K562 (cell line): ENCODE measurements at regions not wholly inside any gene's neighbourhood (a gene's known extent, or its start where the extent isn't known, plus 50 kb on each side); places are given as distances from the start of the nearest gene placed in this dataset.

Experiments used
- ATAC-seq: fragments of 200-7000 bp; cut with Tn5 transposase; 3 replicates; pipeline ENCODE4 v1.9.1; 2020; ENCODE audit warnings: moderate library complexity
- BruUV-seq: library from RNA; stranded (reverse); fragments of 400-500 nt; replicated peaks from 2 replicates; lab custom pipeline; 2021; lab: Mats Ljungman, UMichigan
- CTCF ChIA-PET: fragments of 300-600 bp; formaldehyde crosslinking; extraction: SDS; loops from one replicate; lab custom pipeline; 2021; ENCODE audit warnings: low intra/inter-chr PET ratio; lab: Yijun Ruan, JAX
- POLR2A ChIA-PET: fragments of 300-600, 350-650 bp; sonication (Branson Sonifier 250); formaldehyde crosslinking; extraction: SDS; loops from one replicate; lab custom pipeline; 2021; ENCODE audit warnings: antibody characterized with exemption, inconsistent platforms; lab: Yijun Ruan, JAX
- DNase-seq, 4 experiments: peaks; one replicate each; pipeline versions ENCODE4 v3.0.0 to v3.0.0-alpha.2; 2011 to 2018; ENCODE audit warnings: low spot score in 3 of 4, mixed read lengths in 3 of 4; ENCODE audit errors: extremely low read depth in 1 of 4
- FAIRE-seq: peaks from 2 replicates; lab custom pipeline; 2011; peaks lifted over from hg19 to GRCh38; lab: Jason Lieb, UNC
- H2AFZ ChIP-seq: 2 replicates; pipeline ENCODE4 v1.6.0; 2011; ENCODE audit warnings: low read depth, low read length, control low read depth, inconsistent platforms
- H3K27ac ChIP-seq: fragments of 200-600 bp; 3 replicates; pipeline ENCODE4 v1.8.0; 2011; ENCODE audit warnings: low read depth, mild to moderate bottlenecking, control low read depth, inconsistent platforms, low read length, moderate library complexity, mixed read lengths; ENCODE audit errors: extremely low read depth
- H3K27me3 ChIP-seq, 2 experiments: fragments of 300-600 bp in 1 of 2; 2 replicates in 1 of 2; 3 replicates in 1 of 2; pipeline versions ENCODE4 v1.6.0 to v1.8.0; 2011; ENCODE audit warnings: inconsistent platforms in 2 of 2, low read length in 2 of 2, mild to moderate bottlenecking in 1 of 2, mixed read lengths in 1 of 2, moderate library complexity in 1 of 2; ENCODE audit not compliant: control insufficient read depth in 2 of 2, insufficient read depth in 2 of 2
- H3K36me3 ChIP-seq: fragments of 300-600 bp; 3 replicates; pipeline ENCODE4 v1.8.0; 2011; ENCODE audit warnings: mild to moderate bottlenecking, low read length, inconsistent platforms; ENCODE audit not compliant: control insufficient read depth, insufficient read depth
- H3K4me1 ChIP-seq, 2 experiments: fragments of 200-600 bp in 1 of 2; replicated peaks in 1 of 2; 2 replicates in 1 of 2; 3 replicates in 1 of 2; pipeline versions ENCODE4 v1.5.1 to v1.8.0; 2011; ENCODE audit warnings: inconsistent platforms in 2 of 2, low read length in 2 of 2, mild to moderate bottlenecking in 1 of 2, mixed read lengths in 1 of 2, moderate library complexity in 1 of 2; ENCODE audit not compliant: control insufficient read depth in 2 of 2, insufficient read depth in 2 of 2
- H3K4me2 ChIP-seq: 2 replicates; pipeline ENCODE4 v1.6.1; 2011; ENCODE audit warnings: low read length, control low read depth, inconsistent platforms, mixed read lengths; ENCODE audit not compliant: insufficient read depth
- H3K4me3 ChIP-seq: fragments of 200-600 bp; sonication (generic), shearing (Covaris generic); 2 replicates; pipeline ENCODE4 v1.5.1; 2016; ENCODE audit warnings: control low read depth, inconsistent platforms
- H3K79me2 ChIP-seq: fragments of 200-600 bp; 3 replicates; pipeline ENCODE4 v1.8.0; 2011; ENCODE audit warnings: low read length, inconsistent platforms; ENCODE audit not compliant: control insufficient read depth, insufficient read depth
- H3K9ac ChIP-seq, 2 experiments: 2 replicates each; pipeline versions ENCODE4 v1.6.0 to v1.6.1; 2011; ENCODE audit warnings: low read depth in 2 of 2, low read length in 2 of 2, control low read depth in 1 of 2, inconsistent platforms in 1 of 2, mild to moderate bottlenecking in 1 of 2, mixed read lengths in 1 of 2; ENCODE audit not compliant: insufficient read depth in 1 of 2
- H3K9me1 ChIP-seq: one replicate; pipeline ENCODE4 v1.6.0; 2011; ENCODE audit warnings: inconsistent platforms, mild to moderate bottlenecking, low read length, moderate library complexity; ENCODE audit not compliant: control insufficient read depth, insufficient read depth
- H3K9me3 ChIP-seq: replicated peaks from 2 replicates; pipeline ENCODE4 v1.5.1; 2011; ENCODE audit warnings: low read depth, low read length, inconsistent platforms; ENCODE audit not compliant: control insufficient read depth, insufficient read depth
- H4K20me1 ChIP-seq: replicated peaks from 2 replicates; pipeline ENCODE4 v1.6.1; 2011; ENCODE audit warnings: low read length, inconsistent platforms, mixed read lengths; ENCODE audit not compliant: control insufficient read depth, insufficient read depth
- BRD4 ChIP-seq: fragments of 200-600 bp; sonication (generic); IDR thresholded peaks from 2 replicates; pipeline ENCODE4 v1.6.1; 2017; ENCODE audit warnings: inconsistent platforms
- MTA3 ChIP-seq: fragments of 450-650 bp; formaldehyde crosslinking; IDR thresholded peaks from 2 replicates; pipeline ENCODE4 v1.6.1; 2017; ENCODE audit warnings: mild to moderate bottlenecking, borderline replicate concordance
- ZFPM2 ChIP-seq: fragments of 250-450 bp; sonication (Bioruptor Pico); IDR thresholded peaks from 2 replicates; pipeline ENCODE4 v1.5.1; 2022; ENCODE audit warnings: mild to moderate bottlenecking
- ZNF217 ChIP-seq: sonication (generic); formaldehyde crosslinking; IDR thresholded peaks from 2 replicates; pipeline ENCODE4 v1.8.0; 2022; ENCODE audit warnings: mild to moderate bottlenecking, missing genetic modification reagents
- ZNF282 ChIP-seq: sonication (generic); formaldehyde crosslinking; IDR thresholded peaks from 2 replicates; pipeline ENCODE4 v1.8.1; 2023; ENCODE audit warnings: missing genetic modification reagents
- ZNF507 ChIP-seq: conservative IDR thresholded peaks from 2 replicates; pipeline ENCODE4 v1.6.1; 2017; ENCODE audit warnings: missing genetic modification characterization, missing compliant biosample characterization
- ZNF699 ChIP-seq: fragments of 250-450 bp; sonication (Bioruptor Pico); IDR thresholded peaks from 2 replicates; pipeline ENCODE4 v1.8.0; 2021; ENCODE audit warnings: mild to moderate bottlenecking, moderate library complexity; ENCODE audit not compliant: insufficient replicate concordance
- WGBS: fragments of 100-300 bp; shearing (Covaris generic); methylation state at CpG from one replicate; pipeline ENCODE4 v1.1.6; 2016; ENCODE audit warnings: low coverage, mixed read lengths; ENCODE audit not compliant: insufficient coverage; ENCODE audit errors: missing lambda C conversion rate; 5-methylcytosine and 5-hydroxymethylcytosine counted together
- in situ Hi-C: fragments of 300-500 bp; cut with MboI; formaldehyde crosslinking; loops from 4 replicates; pipeline ENCODE4 v1.15.0; 2018; ENCODE audit warnings: inconsistent platforms, mixed read lengths
- intact Hi-C: fragments of 100-400 bp; cut with micrococcal nuclease; formaldehyde crosslinking; loops from 2 replicates; pipeline ENCODE4 v1.14.2; 2022
- TF ChIP-seq, protein P1 (sequence below): sonication (generic); formaldehyde crosslinking; IDR thresholded peaks from 2 replicates; pipeline ENCODE4 v1.4.0; 2020; ENCODE audit warnings: mild to moderate bottlenecking, missing genetic modification reagents
- TF ChIP-seq, protein P2 (sequence below): sonication (generic); formaldehyde crosslinking; IDR thresholded peaks from 2 replicates; pipeline ENCODE4 v1.8.0; 2022; ENCODE audit warnings: mild to moderate bottlenecking, low read depth, missing genetic modification reagents

DNA sequence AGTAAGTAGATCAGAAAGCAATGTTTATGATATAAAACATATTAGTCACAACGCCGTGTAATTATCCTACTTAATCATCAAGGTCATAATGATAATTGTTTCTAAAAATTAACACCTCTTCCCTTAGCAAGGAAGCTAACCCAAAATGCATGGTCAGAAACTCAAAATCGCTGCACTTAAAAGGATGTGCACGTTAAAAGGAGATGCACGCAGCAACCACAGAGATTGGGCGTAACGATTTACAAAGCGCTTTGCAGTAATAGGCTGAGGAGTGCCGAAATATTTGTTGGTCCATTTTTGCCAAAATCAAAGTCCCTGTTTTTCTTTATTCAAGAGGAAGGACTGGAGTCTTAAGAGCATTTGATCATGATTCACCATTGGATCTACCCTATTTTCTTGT, 1077.2 kb downstream of the VRK1 start:
- no peaks in the 10 kb centered on the region for H4K20me1 ChIP-seq
- H3K9me1 ChIP-seq, result no peaks in the 10 kb centered on the region
- intact Hi-C loops (no loop called here), in situ Hi-C loops (no loop called here)
- no peak for ATAC-seq
- no peak overlapping the region for H3K27ac ChIP-seq
- H3K27me3 ChIP-seq, result no peaks in the 10 kb centered on the region
- WGBS, result 1% methylated on average over 9 of the region's 9 CpGs
- no peak overlapping the region for H3K9ac ChIP-seq
- POLR2A ChIA-PET, result no interaction called here
- CTCF ChIA-PET, result no interaction called here
- FAIRE-seq, result no peak
- no peaks in the 10 kb centered on the region for H3K36me3 ChIP-seq
- H3K4me1 ChIP-seq, result no peaks in the 10 kb centered on the region
- TF ChIP-seq ZFPM2 (CRISPR knock-in tag) (no peak), BRD4 (no peak), MTA3 (no peak), ZNF699 (CRISPR knock-in tag) (no peak), ZNF507 (tag) (no peak), ZNF282 (no peak), ZNF217 (no peak)
- TF ChIP-seq, protein P1, sequence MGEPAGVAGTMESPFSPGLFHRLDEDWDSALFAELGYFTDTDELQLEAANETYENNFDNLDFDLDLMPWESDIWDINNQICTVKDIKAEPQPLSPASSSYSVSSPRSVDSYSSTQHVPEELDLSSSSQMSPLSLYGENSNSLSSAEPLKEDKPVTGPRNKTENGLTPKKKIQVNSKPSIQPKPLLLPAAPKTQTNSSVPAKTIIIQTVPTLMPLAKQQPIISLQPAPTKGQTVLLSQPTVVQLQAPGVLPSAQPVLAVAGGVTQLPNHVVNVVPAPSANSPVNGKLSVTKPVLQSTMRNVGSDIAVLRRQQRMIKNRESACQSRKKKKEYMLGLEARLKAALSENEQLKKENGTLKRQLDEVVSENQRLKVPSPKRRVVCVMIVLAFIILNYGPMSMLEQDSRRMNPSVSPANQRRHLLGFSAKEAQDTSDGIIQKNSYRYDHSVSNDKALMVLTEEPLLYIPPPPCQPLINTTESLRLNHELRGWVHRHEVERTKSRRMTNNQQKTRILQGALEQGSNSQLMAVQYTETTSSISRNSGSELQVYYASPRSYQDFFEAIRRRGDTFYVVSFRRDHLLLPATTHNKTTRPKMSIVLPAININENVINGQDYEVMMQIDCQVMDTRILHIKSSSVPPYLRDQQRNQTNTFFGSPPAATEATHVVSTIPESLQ, result no peak
- TF ChIP-seq, protein P2, sequence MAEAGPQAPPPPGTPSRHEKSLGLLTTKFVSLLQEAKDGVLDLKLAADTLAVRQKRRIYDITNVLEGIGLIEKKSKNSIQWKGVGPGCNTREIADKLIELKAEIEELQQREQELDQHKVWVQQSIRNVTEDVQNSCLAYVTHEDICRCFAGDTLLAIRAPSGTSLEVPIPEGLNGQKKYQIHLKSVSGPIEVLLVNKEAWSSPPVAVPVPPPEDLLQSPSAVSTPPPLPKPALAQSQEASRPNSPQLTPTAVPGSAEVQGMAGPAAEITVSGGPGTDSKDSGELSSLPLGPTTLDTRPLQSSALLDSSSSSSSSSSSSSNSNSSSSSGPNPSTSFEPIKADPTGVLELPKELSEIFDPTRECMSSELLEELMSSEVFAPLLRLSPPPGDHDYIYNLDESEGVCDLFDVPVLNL (CRISPR knock-in tag), result no peak
- DNase-seq, result no peak
- no peaks in the 10 kb centered on the region for H3K9me3 ChIP-seq
- no TSS peak for BruUV-seq
- no peak overlapping the region for H3K4me3 ChIP-seq
- no peak overlapping the region for H2AFZ ChIP-seq
- no peaks in the 10 kb centered on the region for H3K79me2 ChIP-seq
- H3K4me2 ChIP-seq, result no peak overlapping the region
